Ovary (tissue), 7 donors: ENCODE measurements at regions not wholly inside any gene's neighbourhood (a gene's known extent, or its start where the extent isn't known, plus 50 kb on each side); places are given as distances from the start of the nearest gene placed in this dataset.

Source experiments
- DNase-seq, 5 donors: peaks; one replicate each; pipeline ENCODE4 v3.0.0-alpha.2; 2019 to 2020
- H3K27ac ChIP-seq, 2 donors: fragments of 200-600 bp; one replicate each; pipeline versions ENCODE4 v1.5.1 to v1.8.0; 2019 to 2022
- H3K27me3 ChIP-seq: fragments of 200-600 bp; one replicate; pipeline ENCODE4 v1.8.0; 2022
- H3K36me3 ChIP-seq: fragments of 200-600 bp; sonication (generic); one replicate; pipeline ENCODE4 v1.5.1; 2019
- H3K4me1 ChIP-seq: one replicate; pipeline ENCODE4 v1.8.1; 2013; ENCODE audit warnings: mild to moderate bottlenecking, moderate library complexity; ENCODE audit not compliant: insufficient read depth
- H3K4me3 ChIP-seq: fragments of 200-600 bp; sonication (generic); one replicate; pipeline ENCODE4 v1.5.1; 2017
- H3K9me3 ChIP-seq, 2 donors: fragments of 200-600 bp in 1 of 2; sonication (generic) in 1 of 2; one replicate each; pipeline versions ENCODE4 v1.5.1 to v1.8.1; 2013 to 2019; ENCODE audit warnings: mild to moderate bottlenecking in 1 of 2, moderate library complexity in 1 of 2
- EP300 ChIP-seq: sonication (generic); formaldehyde crosslinking; IDR thresholded peaks from one replicate; pipeline ENCODE4 v1.6.1; 2017; ENCODE audit warnings: antibody characterized with exemption
- POLR2A ChIP-seq: fragments of 450-650 bp; IDR thresholded peaks from one replicate; pipeline ENCODE4 v1.6.1; 2017; ENCODE audit warnings: antibody characterized with exemption, mild to moderate bottlenecking, moderate library complexity
- WGBS, 3 donors: extraction: QIAGEN DNeasy Blood & Tissue Kit in 1 of 3; methylation state at CpG; one replicate each; pipeline versions ENCODE4 v1.1.5 to v1.1.7; 2013 to 2017; 5-methylcytosine and 5-hydroxymethylcytosine counted together
- intact Hi-C, 4 donors: fragments of 100-400 bp; cut with DNase I; formaldehyde crosslinking; loops; one replicate each; pipeline versions ENCODE4 v1.11.0 to v1.15.1; 2022 to 2023
- TF ChIP-seq, protein P1 (sequence below), 3 donors: fragments of 450-650 bp in 2 of 3; fragments of 200-600 bp in 1 of 3; IDR thresholded peaks; one replicate each; pipeline versions ENCODE4 v1.5.1 to v1.8.0; 2016 to 2022; ENCODE audit warnings: antibody characterized with exemption in 3 of 3, mild to moderate bottlenecking in 1 of 3
- donor health status: DM: no; HTN: no; CAD: no; lungs with moderate emphysema.
- donor health status: DM: no; HTN: no; CAD: no.
- donor health status: Bipolar disorder and iron deficiency.
- donor health status: DM: no; HTN: no; CAD: no.
- donor health status: DM: yes; HTN: yes; CAD: no.

DNA sequence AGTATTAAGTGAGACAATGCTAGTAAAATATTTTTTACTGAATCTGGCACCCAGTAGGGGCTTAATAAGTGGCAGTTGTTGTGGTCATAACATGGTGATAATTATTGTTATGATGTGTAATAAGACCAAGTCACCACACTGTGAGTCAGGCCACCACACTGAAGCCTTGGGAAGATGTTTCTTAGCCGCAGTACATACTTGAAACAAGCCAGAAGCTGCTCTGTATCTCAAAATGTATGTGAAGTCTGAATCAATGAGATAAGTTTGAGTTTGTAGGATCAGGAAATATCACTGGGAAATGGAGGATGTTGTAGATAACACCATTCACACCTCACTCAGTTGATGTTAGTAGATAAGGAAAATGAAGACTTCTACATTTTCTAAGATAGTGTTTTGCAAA, 51.3 kb upstream of the PTPN3 start:
- H3K27ac ChIP-seq = no peak overlapping the region
- H3K27me3 ChIP-seq = no peaks in the 10 kb centered on the region
- H3K9me3 ChIP-seq = peaks cover 0 to 4% of the 10 kb centered on the region in 2 donors
- WGBS, 3 donors = 82 to 90% (median 82%) methylated on average over 1 of the region's 1 CpG
- no peaks in the 10 kb centered on the region for H3K36me3 ChIP-seq
- intact Hi-C loops = no loop called here
- H3K4me1 ChIP-seq = no peaks in the 10 kb centered on the region
- DNase-seq = no peak
- TF ChIP-seq POLR2A (no peak), EP300 (no peak)
- TF ChIP-seq, protein P1, sequence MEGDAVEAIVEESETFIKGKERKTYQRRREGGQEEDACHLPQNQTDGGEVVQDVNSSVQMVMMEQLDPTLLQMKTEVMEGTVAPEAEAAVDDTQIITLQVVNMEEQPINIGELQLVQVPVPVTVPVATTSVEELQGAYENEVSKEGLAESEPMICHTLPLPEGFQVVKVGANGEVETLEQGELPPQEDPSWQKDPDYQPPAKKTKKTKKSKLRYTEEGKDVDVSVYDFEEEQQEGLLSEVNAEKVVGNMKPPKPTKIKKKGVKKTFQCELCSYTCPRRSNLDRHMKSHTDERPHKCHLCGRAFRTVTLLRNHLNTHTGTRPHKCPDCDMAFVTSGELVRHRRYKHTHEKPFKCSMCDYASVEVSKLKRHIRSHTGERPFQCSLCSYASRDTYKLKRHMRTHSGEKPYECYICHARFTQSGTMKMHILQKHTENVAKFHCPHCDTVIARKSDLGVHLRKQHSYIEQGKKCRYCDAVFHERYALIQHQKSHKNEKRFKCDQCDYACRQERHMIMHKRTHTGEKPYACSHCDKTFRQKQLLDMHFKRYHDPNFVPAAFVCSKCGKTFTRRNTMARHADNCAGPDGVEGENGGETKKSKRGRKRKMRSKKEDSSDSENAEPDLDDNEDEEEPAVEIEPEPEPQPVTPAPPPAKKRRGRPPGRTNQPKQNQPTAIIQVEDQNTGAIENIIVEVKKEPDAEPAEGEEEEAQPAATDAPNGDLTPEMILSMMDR (IDR thresholded peaks at IDR 0.05) = no peak
- no peak overlapping the region for H3K4me3 ChIP-seq

DNA sequence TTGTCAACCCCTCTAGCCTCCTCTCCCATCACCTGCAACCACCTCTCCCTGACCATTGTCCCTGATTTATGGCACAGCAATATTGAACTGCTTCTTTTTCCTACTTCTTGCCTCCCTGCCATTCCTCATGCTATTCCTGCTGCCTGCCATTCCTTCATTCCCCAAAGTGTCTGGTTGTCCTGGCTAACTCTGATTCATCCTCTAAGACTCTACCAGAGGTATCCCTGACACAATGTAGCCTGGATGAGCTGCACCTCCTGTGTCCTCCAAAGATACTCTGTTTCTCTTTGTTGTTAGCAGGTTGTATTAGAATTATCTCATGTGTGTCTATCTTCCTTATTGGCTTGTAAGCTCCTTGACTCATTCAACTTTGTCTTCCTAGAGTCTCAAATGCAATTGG, 53.5 kb upstream of the PTPN3 start:
- H3K27ac ChIP-seq = no peak overlapping the region
- no peak for TF ChIP-seq POLR2A
- TF ChIP-seq, protein P1 (IDR thresholded peaks at IDR 0.05) = no peak
- no peak for TF ChIP-seq EP300
- H3K27me3 ChIP-seq = no peaks in the 10 kb centered on the region
- H3K4me1 ChIP-seq = no peaks in the 10 kb centered on the region
- no peaks in the 10 kb centered on the region for H3K36me3 ChIP-seq
- H3K4me3 ChIP-seq = no peak overlapping the region
- H3K9me3 ChIP-seq = no peaks in the 10 kb centered on the region
- DNase-seq = no peak
- intact Hi-C loops = no loop called here

GRCh38 chr9:109555215-109555614, 57.1 kb upstream of the PTPN3 start:
- no peak for TF ChIP-seq POLR2A
- no peak for TF ChIP-seq EP300
- TF ChIP-seq, protein P1 (IDR thresholded peaks at IDR 0.05) = no peak
- Histone ChIP-seq H3K36me3 (no peaks in the 10 kb centered on the region), H3K9me3 (no peaks in the 10 kb centered on the region), H3K4me3 (no peak overlapping the region), H3K27me3 (no peaks in the 10 kb centered on the region), H3K4me1 (no peaks in the 10 kb centered on the region), H3K27ac (no peak overlapping the region)
- no peak for DNase-seq
- intact Hi-C loops = no loop called here
- WGBS, 3 donors = 12 to 14% (median 13%) methylated on average over 4 of the region's 4 CpGs

GRCh38 chr9:109556061-109556460, 58.0 kb upstream of the PTPN3 start:
- H3K27me3 ChIP-seq = no peaks in the 10 kb centered on the region
- H3K4me1 ChIP-seq = no peaks in the 10 kb centered on the region
- no peak overlapping the region for H3K4me3 ChIP-seq
- no peaks in the 10 kb centered on the region for H3K9me3 ChIP-seq
- TF ChIP-seq, protein P1 (IDR thresholded peaks at IDR 0.05) = no peak
- TF ChIP-seq EP300 (no peak), POLR2A (no peak)
- WGBS, 3 donors = 77 to 81% (median 80%) methylated on average over 4 of the region's 4 CpGs
- intact Hi-C loops = no loop called here
- no peak overlapping the region for H3K27ac ChIP-seq
- H3K36me3 ChIP-seq = no peaks in the 10 kb centered on the region
- no peak for DNase-seq

DNA sequence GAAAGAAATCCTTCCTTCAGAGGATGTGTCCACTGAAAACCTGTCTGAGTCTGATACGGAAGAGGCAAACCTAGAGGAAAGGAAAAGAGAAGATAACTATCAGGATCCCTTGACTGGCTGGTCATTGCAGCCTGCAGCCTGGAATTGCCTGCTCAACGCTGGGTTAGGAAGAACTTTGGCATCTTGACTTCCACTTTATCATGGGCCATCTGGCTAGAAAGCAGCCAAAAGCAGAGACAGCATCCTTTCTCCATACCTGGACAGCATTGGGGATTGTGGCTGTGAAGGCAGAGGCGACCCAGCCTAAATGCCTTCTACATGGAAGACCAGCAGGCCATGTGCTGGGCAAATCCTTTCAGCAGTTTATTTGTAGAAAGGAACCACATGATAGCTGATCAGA, 58.7 kb upstream of the PTPN3 start:
- 72 to 79% (median 79%) methylated on average over 3 of the region's 3 CpGs for WGBS, 3 donors
- Histone ChIP-seq H3K4me3 (no peak overlapping the region), H3K9me3 (no peaks in the 10 kb centered on the region), H3K4me1 (no peaks in the 10 kb centered on the region), H3K27ac (no peak overlapping the region), H3K27me3 (no peaks in the 10 kb centered on the region), H3K36me3 (no peaks in the 10 kb centered on the region)
- no peak for DNase-seq
- intact Hi-C loops = no loop called here
- no peak for TF ChIP-seq POLR2A
- TF ChIP-seq EP300 = no peak
- TF ChIP-seq, protein P1 (IDR thresholded peaks at IDR 0.05) = no peak
